SK-N-SH treated with all-trans-retinoic acid at 6 μM for 48 hours (cell line): ENCODE measurements at regions not wholly inside any gene's neighbourhood (a gene's known extent, or its start where the extent isn't known, plus 50 kb on each side); places are given as distances from the start of the nearest gene placed in this dataset.

Experiments used
- ATAC-seq: fragments of 200-7000 bp; cut with Tn5 transposase; 3 replicates; pipeline ENCODE4 v1.9.1; 2020; ENCODE audit warnings: mild to moderate bottlenecking, moderate library complexity
- ARNTL ChIP-seq: fragments of 450-650 bp; formaldehyde crosslinking; IDR thresholded peaks from 2 replicates; pipeline ENCODE4 v1.5.0; 2020; ENCODE audit warnings: low read depth, mild to moderate bottlenecking, moderate library complexity, borderline replicate concordance
- CREB5 ChIP-seq: fragments of 250-450 bp; sonication (Bioruptor Pico); IDR thresholded peaks from 2 replicates; pipeline ENCODE4 v1.5.1; 2020; ENCODE audit warnings: low read depth, mild to moderate bottlenecking, moderate library complexity
- CSDC2 ChIP-seq: fragments of 250-450 bp; sonication (Bioruptor Pico); IDR thresholded peaks from 2 replicates; pipeline ENCODE4 v1.5.0; 2020; ENCODE audit warnings: mild to moderate bottlenecking, moderate library complexity
- CSRNP3 ChIP-seq: fragments of 250-450 bp; sonication (Bioruptor Pico); IDR thresholded peaks from 2 replicates; pipeline ENCODE4 v1.5.1; 2021; ENCODE audit warnings: mild to moderate bottlenecking, moderate library complexity
- ESRRG ChIP-seq: fragments of 250-450 bp; sonication (Bioruptor Pico); IDR thresholded peaks from 2 replicates; pipeline ENCODE4 v1.6.1; 2021; ENCODE audit warnings: mild to moderate bottlenecking
- GLIS3 ChIP-seq: fragments of 250-450 bp; sonication (Bioruptor Pico); IDR thresholded peaks from 2 replicates; pipeline ENCODE4 v1.5.0; 2020; ENCODE audit warnings: mild to moderate bottlenecking, moderate library complexity
- ISL1 ChIP-seq: fragments of 250-450 bp; sonication (Bioruptor Pico); IDR thresholded peaks from 2 replicates; pipeline ENCODE4 v2.1.2; 2022; ENCODE audit warnings: mild to moderate bottlenecking, moderate library complexity
- OSR1 ChIP-seq: fragments of 250-450 bp; sonication (Bioruptor Pico); IDR thresholded peaks from 2 replicates; pipeline ENCODE4 v1.8.0; 2022; ENCODE audit warnings: moderate library complexity, mild to moderate bottlenecking, inconsistent platforms
- PATZ1 ChIP-seq: fragments of 250-450 bp; sonication (Bioruptor Pico); IDR thresholded peaks from 2 replicates; pipeline ENCODE4 v1.8.0; 2020; ENCODE audit warnings: mild to moderate bottlenecking, moderate library complexity, borderline replicate concordance
- POU6F1 ChIP-seq: fragments of 250-450 bp; sonication (Bioruptor Pico); IDR thresholded peaks from 2 replicates; pipeline ENCODE4 v1.8.0; 2021; ENCODE audit warnings: low read depth, mild to moderate bottlenecking, moderate library complexity, borderline replicate concordance
- PPARA ChIP-seq: fragments of 250-450 bp; sonication (Bioruptor Pico); IDR thresholded peaks from 2 replicates; pipeline ENCODE4 v1.5.0; 2020; ENCODE audit warnings: mild to moderate bottlenecking, borderline replicate concordance
- RARB ChIP-seq: fragments of 250-450 bp; sonication (Bioruptor Pico); IDR thresholded peaks from 2 replicates; pipeline ENCODE4 v1.8.0; 2021; ENCODE audit warnings: mild to moderate bottlenecking, moderate library complexity
- SNAI2 ChIP-seq: fragments of 250-450 bp; sonication (Bioruptor Pico); IDR thresholded peaks from 2 replicates; pipeline ENCODE4 v1.5.0; 2020; ENCODE audit warnings: mild to moderate bottlenecking, moderate library complexity
- TOX ChIP-seq: fragments of 250-450 bp; sonication (Bioruptor Pico); IDR thresholded peaks from 2 replicates; pipeline ENCODE4 v1.8.0; 2021; ENCODE audit warnings: mild to moderate bottlenecking, moderate library complexity, borderline replicate concordance
- TSHZ2 ChIP-seq: fragments of 250-450 bp; sonication (Bioruptor Pico); IDR thresholded peaks from 2 replicates; pipeline ENCODE4 v1.5.0; 2020; ENCODE audit warnings: mild to moderate bottlenecking, moderate library complexity
- ZC3H10 ChIP-seq: fragments of 250-450 bp; sonication (Bioruptor Pico); IDR thresholded peaks from 2 replicates; pipeline ENCODE4 v1.5.1; 2021; ENCODE audit warnings: mild to moderate bottlenecking, moderate library complexity
- ZFP3 ChIP-seq: fragments of 250-450 bp; sonication (Bioruptor Pico); IDR thresholded peaks from 2 replicates; pipeline ENCODE4 v1.5.0; 2020; ENCODE audit warnings: mild to moderate bottlenecking, moderate library complexity
- ZFP30 ChIP-seq: fragments of 450-650 bp; formaldehyde crosslinking; IDR thresholded peaks from 2 replicates; pipeline ENCODE4 v1.5.0; 2022; ENCODE audit warnings: mild to moderate bottlenecking, moderate library complexity
- ZNF70 ChIP-seq: fragments of 450-650 bp; formaldehyde crosslinking; IDR thresholded peaks from 2 replicates; pipeline ENCODE4 v1.5.0; 2020; ENCODE audit warnings: mild to moderate bottlenecking, moderate library complexity
- ZNF8 ChIP-seq: fragments of 450-650 bp; formaldehyde crosslinking; IDR thresholded peaks from 2 replicates; pipeline ENCODE4 v1.5.0; 2020; ENCODE audit warnings: mild to moderate bottlenecking, moderate library complexity

- TF ChIP-seq CSDC2 (CRISPR knock-in tag) (no peak), SNAI2 (CRISPR knock-in tag) (no peak), TOX (no peak), ZC3H10 (CRISPR knock-in tag) (no peak)
- ATAC-seq = no peak
Measured at GRCh38 chr16:65583498-65583897, 461.6 kb upstream of the CDH11 start.

GRCh38 chr16:65579050-65579449 lies 457.2 kb upstream of the CDH11 start:
- no peak for ATAC-seq
- TF ChIP-seq GLIS3 (CRISPR knock-in tag) = no peak
- TF ChIP-seq CSDC2 (CRISPR knock-in tag) = no peak
- TF ChIP-seq POU6F1 (CRISPR knock-in tag) = no peak
- no peak for TF ChIP-seq ZFP3

GRCh38 chr16:65576631-65577030 lies 454.8 kb upstream of the CDH11 start:
- TF ChIP-seq ZNF8 (no peak), ZFP3 (no peak), GLIS3 (CRISPR knock-in tag) (no peak), PATZ1 (no peak), CSRNP3 (CRISPR knock-in tag) (no peak), ESRRG (no peak)
- ATAC-seq = no peak

GRCh38 chr16:65576139-65576538 lies 454.3 kb upstream of the CDH11 start:
- TF ChIP-seq RARB (CRISPR knock-in tag) = no peak
- TF ChIP-seq PATZ1 = no peak
- no peak for TF ChIP-seq ARNTL (CRISPR knock-in tag)
- no peak for TF ChIP-seq POU6F1 (CRISPR knock-in tag)
- TF ChIP-seq SNAI2 (CRISPR knock-in tag) = no peak
- no peak for TF ChIP-seq ZNF70
- TF ChIP-seq PPARA (CRISPR knock-in tag) = no peak
- TF ChIP-seq ESRRG = no peak
- TF ChIP-seq CREB5 = no peak
- TF ChIP-seq OSR1 = no peak
- TF ChIP-seq TOX = no peak
- no peak for TF ChIP-seq ZC3H10 (CRISPR knock-in tag)
- no peak for TF ChIP-seq ZFP30 (CRISPR knock-in tag)
- TF ChIP-seq ISL1 (CRISPR knock-in tag) = no peak
- no peak for TF ChIP-seq CSDC2 (CRISPR knock-in tag)
- TF ChIP-seq TSHZ2 (CRISPR knock-in tag) = no peak
- no peak for TF ChIP-seq CSRNP3 (CRISPR knock-in tag)
- ATAC-seq = no peak
